ENCODE measurements at regions not wholly inside any gene's neighbourhood (a gene's known extent, or its start where the extent isn't known, plus 50 kb on each side); places are given as distances from the start of the nearest gene placed in this dataset.

DNA sequence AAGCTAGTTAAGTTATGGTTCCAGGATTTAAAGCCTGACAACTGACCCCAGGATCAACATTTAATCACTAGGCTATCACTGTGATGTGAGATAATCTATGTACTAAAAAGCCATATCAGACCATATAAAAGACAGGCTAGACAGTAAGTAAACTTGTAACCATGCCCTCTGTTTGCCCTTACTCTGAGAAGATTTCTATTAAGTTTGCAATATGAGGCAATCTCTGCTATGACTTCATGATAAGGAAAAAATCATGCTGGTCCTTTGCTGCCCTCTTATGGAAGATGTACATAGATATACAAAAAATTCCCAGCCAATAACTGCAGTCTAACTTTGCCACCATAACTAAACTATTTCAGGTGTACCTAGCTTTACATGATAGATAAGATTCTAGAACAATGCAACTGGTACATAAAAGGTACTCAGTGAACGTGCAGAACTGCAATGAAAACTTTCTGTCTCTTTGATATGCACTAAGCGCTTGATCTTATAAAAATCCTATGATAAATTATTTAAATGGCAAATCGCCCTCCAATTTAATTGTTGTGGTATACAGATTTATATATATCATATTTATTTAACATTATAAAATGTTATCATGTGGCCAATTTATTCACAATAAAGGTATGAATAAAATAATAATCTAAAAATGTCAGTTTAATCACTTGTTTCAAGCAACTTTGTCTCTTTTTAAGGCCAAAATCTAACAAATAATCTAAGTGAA, 70.5 kb downstream of the FAM217A start:
- peak in 1 of 2 donors; percentile 42 for DNase-seq

DNA sequence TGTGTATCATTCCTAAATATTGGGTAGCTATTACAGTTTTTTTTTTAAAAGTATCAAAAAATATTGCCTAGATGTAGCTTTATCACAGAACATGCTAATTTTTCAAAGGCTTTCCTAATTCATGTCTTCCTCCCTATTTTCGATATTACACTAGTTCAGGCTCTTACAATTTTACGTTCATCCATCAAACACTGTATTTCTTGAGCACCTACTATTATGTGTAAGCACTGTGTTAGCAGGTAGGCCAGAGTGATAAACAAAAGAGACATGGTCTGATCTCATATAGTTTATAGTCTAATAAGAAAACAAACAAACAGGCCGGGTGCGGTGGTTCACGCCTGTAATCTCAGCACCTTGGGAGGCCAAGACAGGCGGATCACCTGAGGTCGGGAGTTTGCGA, 69.5 kb downstream of the FAM217A start:
- DNase-seq: no peak

DNA sequence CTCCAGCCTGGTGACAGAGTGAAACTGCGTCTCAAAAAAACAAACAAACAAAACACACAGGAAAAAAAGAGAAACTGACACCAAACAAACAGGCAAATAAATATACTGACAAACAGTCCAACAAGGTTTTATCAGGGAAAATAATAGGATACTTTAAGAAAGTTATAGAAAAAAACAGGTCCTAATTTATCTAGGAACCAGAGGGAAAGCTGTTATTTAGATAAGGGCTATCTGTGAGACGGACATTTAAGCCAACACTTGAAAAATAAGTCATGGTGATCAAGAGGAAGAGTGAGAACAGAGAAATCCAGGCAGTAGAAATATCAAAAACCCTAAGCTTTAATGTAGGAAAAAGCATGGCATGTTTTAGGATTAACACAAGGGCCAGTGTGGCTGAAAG, 68.9 kb downstream of the FAM217A start:
- no peak for DNase-seq

DNA sequence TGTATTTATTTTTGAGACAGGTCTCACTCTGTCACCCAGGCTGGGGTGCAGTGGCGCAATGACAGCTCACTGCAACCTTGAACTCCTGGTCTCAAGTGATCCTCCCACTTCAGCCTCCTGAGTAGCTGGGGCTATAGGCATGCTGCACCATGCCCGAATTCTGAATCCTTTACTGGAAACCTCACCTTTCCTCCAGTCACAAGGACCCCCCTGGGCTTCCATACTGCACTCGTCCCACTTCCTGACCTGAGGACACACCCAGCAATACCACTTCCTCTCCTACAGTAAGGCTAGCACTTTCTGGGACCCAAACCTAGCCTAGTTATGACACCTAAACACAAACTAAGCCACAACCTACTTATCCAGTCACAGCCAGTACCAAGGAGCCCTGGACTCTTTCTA, 68.2 kb downstream of the FAM217A start:
- DNase-seq: no peak

DNA sequence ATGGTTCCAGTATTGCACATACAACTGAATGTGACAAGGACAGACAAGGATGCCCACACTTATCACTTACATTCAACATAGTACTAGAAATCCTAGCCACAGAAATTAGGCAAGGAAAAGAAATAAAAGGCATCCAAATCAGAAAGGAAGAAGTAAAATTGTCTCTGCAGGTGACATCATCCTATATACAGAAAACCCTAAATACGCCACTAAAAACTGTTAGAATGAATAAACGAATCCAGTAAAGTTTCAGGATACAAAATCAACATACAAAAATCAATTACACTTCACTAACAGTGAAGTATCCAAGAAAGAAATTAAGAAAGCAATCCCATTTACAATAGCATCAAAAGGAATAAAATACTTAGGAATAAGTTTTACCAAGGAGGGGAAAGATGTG, 66.1 kb downstream of the FAM217A start:
- DNase-seq: no peak

DNA sequence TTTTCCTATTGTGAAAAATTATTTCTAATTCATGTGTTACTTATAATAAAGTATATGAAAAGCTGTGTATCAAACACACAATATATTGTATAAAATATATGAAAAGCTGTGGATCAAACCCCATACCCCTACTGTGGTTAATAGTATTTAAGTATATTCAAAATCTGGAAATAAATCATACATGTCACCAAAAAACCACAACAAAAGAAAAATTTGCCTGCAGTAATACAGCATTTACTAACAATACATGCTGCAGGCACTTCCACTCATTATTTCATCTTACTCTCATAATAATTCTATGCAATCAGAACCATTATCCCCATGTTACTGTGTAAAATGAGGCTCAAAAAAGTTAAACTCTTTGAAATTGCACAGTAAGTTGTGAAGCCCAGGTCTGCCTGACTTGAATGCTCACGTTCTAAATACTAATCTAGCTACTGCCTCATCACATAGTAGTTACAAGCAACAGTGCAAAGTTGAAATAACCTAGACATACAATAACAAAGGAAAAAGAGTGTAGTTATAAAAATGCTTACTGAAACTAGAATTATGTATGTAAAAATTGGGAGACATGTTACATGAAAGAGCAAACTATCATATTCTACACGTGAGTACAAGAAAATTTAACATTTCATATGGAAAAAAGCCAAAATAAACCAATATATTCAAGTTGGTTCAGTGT, 61.7 kb downstream of the FAM217A start:
- DNase-seq: no peak

DNA sequence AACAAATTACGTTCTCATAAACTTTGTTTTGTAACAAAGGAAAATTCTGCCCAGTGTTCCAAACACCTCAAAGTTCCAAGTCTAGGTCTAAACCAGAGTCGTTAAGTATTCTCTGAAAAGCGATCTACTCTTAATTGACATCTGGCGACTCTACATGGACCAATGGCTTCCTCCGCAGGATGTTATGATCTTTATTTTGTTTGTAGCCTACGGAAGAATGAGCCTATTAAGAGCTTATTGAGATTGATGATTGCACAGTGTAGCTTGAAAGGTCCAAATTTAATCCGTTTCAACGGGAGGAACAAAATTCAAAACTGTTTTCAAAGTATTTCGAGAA, 61.1 kb downstream of the FAM217A start:
- no peak for DNase-seq

DNA sequence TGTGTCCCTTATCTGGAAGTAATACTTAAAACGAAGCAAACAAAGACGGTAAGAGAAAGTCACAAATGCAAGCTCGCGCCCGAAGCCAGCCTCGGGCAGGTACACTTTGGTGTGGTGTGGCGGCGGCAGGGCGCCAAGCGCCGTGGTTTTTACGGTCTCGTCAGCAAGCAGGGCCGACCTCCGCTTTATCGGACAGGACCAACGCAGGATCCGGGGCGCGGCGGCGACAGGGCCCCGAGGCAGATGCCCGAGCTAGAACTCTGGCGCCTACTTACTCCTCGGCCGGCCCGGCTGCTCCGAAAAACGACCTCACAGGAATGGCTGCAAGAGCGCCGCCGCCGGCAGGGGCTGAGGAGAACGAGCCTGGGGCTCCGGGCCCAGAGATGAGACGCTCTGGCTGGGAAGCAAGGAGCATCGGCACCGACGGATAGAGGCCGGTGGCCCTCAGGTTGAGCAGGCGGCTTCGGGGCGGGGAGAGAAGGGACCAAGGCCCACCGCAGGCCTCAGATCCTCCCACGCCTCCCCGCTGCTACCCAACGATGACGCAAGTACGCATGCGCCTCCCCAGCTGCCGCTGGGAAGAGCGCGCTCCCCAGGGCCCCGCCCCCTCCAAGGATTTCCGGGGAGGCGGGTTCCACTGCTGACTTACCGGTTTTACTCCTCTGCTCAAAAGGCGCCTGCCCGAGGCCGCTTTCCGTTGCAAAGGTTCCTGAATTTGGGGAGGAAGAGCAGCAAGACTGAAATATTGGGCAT, 60.6 kb downstream of the FAM217A start:
- DNase-seq: peak; percentile 90 to 96

Measured in hippocampal formation (tissue), 2 donors.